GM21737 (cell line): ENCODE measurements at regions not wholly inside any gene's neighbourhood (a gene's known extent, or its start where the extent isn't known, plus 50 kb on each side); places are given as distances from the start of the nearest gene placed in this dataset.

ENCODE experiments used
- ATAC-seq: cut with Tn5 transposase; IDR thresholded peaks from one replicate; pipeline ENCODE4 v1.9.1; 2021; ENCODE audit warnings: mild to moderate bottlenecking, moderate library complexity; ENCODE audit not compliant: unreplicated experiment

DNA sequence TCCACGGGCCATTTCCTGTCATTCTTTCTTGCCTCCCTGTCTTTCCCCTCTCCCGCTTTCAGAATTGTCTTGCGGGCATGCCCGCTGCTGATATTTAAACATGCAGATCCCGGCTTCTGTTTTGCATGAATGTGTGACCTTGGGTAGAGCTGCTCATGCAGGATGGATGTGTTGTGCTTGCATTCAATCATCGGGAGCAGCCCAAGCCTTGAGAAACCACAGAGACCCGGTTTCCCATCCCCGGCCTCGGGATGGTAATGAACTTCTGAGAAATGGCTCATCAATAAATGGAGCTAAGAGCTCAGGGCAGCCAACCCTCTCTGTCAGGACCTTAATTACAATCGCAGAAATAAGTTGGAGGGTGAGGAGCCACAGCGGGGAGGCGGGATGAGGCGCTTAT is 303.7 kb upstream of the TNRC6C start:
- ATAC-seq, result no peak

DNA sequence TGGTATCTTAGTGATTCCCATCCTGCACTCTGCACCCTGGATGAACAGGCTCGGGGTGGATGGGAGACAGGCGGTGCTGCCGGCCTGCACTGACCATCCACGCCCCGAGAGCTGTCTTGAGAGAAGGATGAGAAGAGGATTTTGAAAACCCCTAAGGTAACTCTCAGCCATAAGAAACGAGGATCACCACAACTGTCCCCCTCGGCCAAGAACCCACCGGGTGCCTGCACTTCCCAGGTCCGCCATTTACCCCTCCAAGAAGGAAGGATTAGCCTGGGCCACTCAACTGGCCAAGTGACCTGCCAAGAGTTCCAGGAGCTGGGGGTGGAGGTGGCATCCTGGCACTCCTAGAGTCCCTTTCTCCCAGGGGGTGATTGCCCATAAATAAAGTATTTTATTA is 302.4 kb upstream of the TNRC6C start:
- ATAC-seq, result no peak

DNA sequence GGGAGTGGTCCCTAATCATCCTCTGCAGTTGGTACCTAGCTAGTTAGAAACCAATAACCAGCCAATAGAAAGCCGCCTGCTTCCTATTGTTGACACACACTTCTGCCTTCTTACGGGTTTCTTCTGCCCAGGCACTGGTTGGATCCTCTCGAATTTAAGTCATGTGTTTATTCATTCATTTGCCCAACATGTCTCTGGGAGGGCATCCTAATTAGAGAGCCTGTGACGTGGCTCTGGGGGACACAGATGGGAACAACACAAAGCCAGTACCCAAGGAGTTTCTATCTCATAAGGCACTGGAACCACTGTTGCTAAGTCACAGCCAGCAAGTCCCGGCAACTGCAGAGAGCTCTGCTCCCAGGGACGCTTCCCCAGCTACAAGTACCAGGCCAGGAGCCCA is 300.7 kb upstream of the TNRC6C start:
- no peak for ATAC-seq

DNA sequence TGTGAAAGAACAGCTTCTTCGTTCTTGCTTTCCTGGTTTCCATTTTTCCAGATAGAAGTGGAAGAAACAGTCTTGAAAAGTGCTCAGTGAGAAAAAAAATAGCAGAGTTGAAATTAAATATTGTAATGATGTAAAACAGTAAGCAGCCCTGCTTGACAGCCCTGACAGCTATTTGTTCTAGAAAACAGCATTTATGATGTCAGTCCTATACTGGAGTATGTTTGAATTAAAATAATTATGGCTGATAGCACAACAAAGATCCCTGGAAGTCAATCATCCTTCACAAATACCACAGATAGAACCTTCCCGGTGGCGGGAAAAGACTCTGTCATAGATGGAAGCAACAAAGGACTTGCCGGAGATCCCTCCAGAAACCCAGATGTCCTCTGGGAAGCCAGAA is 298.0 kb upstream of the TNRC6C start:
- ATAC-seq, result no peak

DNA sequence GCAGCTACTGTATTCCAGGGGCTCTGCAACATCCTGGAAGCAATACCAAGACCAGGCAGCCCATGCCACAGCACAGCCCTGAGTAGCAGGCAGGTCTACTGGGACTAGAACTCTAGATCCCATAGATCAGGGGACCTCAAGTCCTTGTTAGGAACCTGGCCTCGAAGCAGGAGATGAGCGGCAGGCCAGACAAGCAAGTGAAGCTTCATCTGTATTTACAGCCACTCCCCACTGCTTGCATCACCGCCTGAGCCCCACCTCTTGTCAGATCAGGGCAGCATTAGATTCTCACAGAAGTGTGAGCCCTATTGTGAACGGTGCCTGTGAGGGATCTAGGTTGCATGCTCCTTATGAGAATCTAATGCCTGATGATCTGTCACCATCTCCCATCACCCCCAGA is 295.7 kb upstream of the TNRC6C start:
- ATAC-seq, result no peak

DNA sequence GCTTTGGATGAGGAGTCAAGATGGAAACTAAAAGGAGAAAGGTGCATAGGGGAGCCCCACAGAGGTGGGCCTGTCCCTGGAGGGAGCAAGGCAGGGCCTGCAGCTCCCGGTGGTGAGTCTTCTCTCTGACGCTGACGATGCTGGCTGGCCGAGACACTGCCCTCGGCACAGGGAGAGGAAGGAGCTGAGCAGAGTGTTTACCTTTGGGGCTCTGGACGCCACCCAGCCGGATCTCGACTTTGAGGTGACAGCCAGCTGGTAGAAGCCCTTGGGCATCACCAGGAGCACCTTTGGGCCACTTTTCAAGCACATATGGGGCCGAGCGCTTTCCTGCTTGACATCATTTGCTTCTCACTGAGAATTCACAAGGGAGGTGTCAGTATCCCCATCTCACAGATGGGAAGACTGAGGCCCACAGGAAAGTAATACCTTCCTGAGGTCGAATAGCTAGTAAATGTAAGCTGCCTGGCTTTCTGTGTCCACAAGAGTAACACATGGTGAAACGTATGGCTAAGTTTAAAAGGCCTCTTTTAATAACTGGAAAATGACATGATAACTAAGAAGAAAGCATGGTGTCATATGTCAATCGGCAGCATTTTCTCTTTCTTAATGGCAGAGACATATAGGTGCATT is 294.3 kb upstream of the TNRC6C start:
- ATAC-seq, result no peak

DNA sequence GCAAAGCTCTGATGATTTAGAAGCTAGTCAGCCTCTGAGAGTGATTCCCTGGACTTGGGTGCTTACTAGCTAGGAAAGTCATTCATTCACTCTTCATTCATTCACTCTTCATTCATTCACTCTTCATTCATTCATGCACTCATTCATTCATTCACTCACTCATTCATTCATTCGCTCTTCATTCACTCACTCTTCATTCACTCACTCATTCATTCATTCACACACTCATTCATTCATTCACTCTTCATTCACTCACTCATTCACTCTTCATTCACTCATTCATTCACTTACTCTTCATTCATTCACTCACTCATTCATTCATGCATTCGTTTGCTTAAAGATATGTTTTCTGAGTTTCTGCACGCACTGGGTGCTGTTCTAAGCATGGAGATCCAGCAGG is 292.7 kb upstream of the TNRC6C start:
- no peak for ATAC-seq

DNA sequence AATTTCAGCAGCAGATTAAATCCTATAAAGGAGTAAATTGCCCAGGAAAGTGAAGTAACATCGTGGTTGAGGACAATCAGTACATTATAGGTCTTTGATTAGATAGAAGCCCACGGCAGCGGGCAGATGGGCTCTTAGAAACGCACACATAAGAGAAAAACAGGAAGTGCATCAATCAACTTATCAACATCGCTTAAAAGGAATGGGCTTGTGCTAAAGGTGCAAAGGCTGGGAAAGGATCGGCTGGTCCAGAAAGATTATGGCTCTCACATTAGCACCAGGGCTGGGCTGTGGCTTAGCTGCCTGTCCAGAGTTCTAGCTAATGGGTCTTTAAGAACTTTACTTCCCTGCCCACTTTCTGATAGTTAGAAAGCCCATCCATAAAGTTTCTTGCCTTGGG is 292.0 kb upstream of the TNRC6C start:
- ATAC-seq, result no peak

DNA sequence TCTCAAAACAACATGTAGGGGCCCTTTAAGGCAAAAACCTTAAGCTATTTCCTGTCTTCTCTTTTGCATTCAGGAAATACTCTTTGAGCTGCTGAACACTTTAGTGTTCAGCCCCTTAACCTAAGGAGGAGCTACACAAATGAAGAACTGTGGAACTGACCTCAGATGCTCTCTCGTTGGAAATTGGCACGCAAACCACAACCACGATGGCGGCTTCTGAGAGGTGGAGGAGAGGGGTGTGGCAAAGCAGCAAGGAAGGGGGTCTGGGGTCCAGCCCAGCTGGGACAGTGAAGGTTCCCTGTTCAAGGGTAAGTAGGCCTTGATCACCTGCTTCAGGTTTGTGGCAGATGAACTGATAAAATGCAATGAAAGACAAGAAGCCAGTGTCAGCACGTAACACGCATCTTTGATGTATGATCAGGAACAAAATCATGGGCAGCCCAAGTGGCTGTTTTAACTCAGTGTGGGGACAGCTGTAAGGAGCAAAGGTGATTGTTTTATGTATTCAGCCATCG is 291.6 kb upstream of the TNRC6C start:
- ATAC-seq, result no peak

DNA sequence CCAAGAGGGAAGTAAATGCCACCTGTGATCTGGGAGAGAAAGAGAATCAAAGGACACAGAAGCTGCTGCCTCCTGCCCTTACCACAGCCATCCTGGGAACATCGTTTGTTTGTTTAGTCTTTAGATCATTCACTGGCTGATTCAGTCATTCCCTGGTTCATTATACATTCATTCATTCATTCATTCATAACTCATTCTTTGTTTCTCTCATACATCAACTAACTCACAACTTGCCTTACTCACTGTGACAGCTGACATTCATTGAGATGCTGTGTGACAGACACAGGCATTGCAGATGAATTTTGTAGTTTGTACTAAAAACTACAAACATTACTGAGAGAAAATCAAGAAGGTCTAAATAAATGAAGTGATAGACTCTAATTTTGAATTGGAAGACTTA is 291.0 kb upstream of the TNRC6C start:
- no peak for ATAC-seq

DNA sequence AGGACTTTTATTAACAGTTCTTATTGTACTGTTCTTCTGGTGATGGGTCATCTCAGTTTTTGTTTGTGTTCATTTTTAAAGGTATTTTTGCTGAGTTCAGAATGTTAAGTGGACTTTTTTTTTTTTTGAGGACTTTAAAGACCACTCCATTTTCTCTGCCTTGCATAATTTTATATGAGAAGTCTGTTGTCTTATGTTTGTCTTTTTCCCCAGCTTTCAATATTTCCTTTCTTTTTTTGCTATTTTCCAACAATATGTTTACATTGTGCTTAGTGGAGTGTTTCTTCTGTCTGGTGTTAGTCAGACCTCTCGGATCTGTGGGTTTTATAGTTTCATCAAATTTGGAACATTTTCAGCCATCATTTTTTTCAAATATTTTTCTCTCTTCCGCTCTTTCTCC is 290.0 kb upstream of the TNRC6C start:
- ATAC-seq, result no peak

DNA sequence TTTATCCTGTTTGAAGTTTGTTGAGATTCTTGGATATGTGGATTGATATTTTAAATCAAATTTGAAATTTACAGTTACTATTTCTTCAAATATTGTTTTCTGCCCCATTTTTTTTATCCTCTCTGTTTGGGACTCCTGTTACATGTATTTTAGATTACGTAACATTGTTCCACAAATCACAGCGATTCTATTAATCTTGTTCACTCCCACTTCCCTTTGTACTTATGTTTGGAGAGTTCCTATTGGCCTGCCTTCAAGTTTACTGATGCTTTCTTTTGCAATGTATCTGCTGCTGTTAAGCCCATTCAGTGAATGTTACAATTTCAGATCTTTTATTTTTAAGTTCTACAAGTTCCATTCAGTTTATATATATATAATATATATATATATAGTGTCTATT is 288.3 kb upstream of the TNRC6C start:
- ATAC-seq, result no peak

DNA sequence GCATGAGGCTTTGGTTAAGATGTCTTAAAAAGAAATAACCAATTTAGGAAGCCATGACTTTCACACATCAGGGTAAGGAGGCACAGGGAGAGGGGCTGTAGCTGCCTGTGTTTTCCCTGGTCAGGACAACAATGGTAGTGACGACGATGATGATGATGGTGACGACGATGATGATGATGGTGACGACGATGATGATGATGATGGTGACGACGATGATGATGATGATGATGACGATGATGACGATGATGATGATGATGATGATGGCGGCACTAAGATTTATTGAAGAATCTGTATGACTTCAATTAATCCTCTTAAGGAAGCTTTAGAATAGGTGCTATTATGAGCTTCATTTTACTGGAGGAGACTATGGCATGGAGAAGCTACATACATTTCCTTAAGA is 284.1 kb upstream of the TNRC6C start:
- no peak for ATAC-seq

DNA sequence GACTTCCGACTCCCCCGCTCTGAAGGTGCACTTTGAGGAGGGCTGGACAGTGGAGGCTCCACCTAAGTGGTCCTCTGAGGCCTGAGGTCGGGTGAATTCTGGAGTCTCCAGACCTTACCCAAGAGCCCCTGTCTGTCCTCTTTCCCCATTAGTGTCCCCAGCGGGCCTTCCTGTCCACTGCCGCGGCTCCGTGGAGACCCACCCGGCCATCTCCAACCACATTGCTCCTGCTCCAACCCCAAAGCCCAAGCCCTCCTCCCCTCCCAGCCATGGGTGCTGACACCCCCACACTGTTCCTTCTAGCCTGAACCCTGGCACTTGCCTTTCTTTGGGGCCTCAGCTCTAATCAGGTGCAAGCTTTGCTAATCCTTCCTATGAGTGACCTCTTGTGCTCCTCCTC is 283.1 kb upstream of the TNRC6C start:
- no peak for ATAC-seq

DNA sequence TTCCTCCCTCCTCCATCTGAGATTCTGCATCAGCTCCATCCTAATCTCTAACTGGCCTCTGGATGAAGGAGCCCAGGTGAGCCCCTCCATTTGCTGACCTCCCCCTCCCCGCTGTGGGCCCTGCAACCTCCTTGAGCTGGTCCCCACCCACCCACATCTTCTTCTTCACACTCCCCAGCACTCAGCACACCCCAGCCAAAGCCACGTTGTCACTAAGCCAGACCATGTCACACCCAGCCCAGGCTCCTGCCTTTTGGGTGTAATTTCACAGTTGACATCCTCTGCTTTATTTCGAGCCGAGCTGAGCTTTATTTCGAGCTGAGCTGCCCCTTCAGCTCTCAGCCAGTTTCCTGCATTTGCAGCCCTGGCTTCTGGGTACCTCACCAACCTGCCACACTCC is 282.7 kb upstream of the TNRC6C start:
- ATAC-seq, result no peak

DNA sequence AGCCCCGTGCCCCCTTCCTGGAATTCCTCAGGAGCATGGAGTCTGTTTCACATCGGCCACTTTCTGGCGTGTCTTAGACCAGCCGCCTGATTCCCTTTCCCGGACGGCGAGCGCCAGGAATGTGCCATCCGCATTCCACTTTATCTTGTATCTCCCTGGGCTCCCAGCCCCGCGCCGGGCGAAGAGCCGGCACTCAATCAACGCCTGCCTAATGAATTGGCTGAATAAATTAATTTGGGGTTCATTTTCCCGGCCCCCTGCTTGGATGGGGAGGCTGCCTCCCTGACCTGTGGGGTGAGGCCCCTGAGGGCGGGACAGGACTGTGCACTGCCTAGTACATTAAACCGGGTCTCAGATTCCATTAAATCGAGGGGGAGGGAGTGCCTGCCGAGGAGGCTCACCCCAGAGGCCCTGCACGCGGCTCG is 282.3 kb upstream of the TNRC6C start:
- ATAC-seq, result no peak

DNA sequence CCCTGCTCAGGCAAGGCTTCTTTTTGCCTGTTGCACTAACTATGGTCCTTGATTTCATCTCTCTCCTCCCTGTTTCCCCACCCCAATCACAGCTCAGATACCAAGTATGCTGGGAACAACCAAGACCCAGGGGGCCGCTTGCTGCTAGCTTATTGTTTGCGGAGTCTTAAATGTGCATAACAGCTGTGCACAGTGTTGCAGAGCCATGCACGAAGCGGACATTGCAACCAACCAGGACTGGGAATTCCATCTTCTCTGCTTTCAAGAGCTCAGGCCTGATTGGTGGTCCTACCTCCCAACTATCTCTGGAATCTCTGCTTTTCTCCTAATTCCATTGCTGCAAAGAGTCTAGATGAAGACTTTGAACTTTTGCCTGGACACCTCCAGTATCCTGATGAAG is 281.3 kb upstream of the TNRC6C start:
- ATAC-seq, result no peak

DNA sequence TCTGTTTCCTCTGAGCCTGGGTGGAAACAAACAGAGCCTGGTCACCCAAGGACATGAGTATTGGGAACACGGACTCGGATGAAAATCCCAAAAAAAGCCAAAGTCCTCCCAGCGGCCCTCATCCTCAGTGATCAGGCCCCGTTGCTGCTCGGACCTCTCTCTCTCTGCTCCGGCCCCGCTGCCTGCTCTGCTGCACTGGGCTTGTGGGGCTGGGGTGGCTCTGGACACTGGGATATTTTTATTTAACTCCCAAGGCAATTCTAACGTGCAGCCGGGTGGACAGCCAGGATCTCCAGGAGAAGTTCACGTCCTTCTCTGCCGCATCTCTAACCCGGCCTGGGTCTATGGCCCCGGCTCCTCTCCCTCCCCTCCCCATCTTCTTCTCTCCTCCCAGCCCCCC is 280.9 kb upstream of the TNRC6C start:
- no peak for ATAC-seq

DNA sequence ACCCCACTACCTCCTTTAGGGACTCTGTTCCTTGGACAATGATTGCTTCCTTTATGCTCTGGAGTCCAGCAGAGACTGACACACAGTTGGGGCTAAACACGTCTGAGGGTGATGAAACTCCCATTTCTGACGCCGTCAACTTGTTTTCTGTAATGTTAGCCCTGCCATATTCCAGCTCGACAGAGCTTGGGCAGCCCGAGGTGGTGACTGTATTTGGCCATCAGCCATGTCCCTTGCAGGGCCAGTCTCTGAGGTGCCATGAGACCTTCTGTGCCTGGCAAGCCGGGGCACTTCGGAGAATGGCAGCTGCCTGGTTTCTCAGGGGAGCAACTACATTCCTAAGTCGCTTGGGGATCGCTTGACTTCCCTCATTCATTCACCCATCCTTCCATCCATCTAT is 278.9 kb upstream of the TNRC6C start:
- ATAC-seq, result no peak

DNA sequence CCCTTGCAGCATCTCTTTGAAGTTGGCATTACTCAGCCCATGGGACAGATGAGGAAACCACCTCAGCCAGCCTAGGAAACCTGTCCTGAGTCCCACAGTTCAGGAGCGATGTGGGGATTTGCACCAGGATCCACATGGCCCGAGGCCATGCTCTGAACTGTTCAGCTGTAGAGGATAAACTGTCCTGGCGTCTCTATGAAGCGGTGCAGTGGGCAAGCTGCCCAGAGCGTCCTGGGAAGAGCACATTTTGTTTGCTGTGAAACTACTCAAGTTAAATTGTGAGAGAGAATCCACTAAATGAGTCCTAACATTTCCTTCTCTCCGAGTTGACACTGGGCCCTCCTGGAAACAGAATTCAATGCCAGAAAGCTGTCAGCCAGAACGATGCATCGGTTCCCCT is 276.6 kb upstream of the TNRC6C start:
- ATAC-seq, result no peak

DNA sequence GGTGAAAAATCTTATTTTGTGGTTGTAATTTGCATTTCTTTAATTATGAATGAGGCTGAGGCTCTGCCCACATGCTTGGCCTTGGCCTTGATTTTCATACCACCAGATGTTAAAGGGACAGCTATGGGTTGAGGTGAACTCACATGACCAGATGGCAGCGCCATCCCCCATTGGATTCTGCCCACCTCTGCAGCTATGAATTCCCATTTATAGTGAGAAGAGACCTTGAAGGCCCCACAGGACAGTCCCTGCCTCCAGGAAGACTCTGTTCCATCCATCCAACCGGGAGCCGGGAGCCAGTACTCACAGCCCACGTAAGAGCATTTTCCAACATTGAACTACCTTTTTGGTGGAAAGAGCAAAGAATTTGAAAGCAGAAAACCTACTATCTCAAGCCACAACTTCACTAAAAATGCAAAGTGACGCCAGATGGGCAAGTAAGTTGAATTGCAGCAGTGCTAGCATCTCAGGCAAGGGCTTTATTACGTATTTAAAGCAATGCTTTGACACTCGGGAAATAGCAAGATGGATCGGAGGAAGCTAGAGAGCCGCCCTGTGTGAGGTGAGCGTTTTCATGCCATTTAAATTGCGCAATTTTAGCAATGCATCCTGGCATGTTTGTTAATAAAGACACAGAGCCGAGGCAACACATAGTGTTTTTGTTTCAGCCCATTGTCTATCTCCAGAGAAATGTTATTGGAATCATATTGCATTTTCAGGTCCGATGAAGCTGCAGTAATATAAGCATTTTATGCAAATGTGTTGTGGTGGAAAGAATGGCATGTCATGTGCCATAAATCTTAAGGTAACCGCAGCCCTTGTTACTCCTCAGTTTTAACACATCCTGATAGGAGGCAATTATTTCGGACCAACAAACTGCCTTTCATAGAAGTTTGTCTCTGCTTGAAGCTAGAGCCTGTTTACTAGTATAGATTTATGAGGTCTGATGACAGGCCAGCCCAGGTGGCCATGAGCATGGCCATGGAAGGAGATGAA is 273.4 kb upstream of the TNRC6C start:
- ATAC-seq, result no peak

DNA sequence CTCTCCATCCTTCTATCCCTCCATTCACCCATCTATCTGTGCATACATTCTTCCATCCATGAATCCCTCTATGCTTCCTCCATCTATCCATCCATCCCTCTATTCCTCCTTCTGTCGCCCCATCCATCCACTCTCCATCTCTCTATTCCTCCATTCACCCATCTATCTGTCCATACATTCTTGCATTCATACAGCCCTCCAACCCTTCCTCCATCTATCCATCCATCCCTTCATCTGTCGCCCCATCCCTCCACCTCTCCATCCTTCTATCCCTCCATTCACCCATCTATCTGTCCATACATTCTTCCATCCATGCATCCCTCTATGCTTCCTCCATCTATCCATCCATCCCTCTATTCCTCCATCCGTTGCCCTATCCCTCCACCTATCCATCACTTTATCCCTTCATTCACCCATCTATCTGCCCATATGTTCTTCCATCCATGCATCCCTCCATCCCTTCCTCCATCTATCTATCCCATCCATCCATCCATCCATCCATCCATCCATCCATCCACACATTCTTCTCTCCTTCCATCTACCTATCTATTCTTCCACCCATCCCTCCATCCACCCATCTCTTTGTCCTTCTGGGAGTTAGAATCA is 272.5 kb upstream of the TNRC6C start:
- ATAC-seq, result no peak
